ENCODE measurements at regions not wholly inside any gene's neighbourhood (a gene's known extent, or its start where the extent isn't known, plus 50 kb on each side); places are given as distances from the start of the nearest gene placed in this dataset.

DNA sequence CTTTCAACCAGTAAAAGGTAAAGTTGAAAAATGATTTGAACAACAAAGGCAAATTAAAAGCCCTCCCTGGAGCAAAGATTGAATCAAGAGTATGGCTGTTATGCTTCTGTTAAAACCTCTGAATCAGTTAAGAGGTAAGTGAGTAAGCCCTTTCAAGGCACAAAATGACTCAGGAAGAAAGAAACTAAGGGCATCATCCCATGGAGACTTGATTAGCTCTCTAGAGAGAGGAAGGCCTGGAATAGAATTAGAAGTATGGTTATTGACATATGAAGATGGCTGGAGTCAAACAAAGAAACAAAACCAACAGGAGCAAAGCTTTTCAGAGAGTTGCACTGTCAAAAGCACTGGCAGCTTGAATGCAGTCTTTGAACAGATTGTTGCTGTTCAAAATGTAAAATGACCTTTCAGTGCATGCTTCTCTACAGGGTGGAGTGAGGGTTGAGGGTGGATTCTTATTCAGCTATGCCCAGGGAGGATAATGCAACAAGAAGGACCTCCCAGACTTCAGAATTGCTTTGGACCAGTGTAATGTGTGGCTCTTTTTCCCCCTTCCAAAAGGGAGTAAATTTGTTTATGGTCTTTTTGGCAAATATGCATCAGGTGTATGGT is 365.5 kb downstream of the GBA3 start:
- Histone ChIP-seq H3K27me3 (ENCODE audit: control insufficient read depth, insufficient read depth, low read length) (no peaks in the 10 kb centered on the region), H3K4me3 (replicated peaks in 1 of 4; ENCODE audit: control extremely low read depth in 1 of 4, insufficient read depth in 1 of 4, low read depth in 3 of 4, low read length in 4 of 4) (no peak overlapping the region), H3K9ac (ENCODE audit: insufficient read depth, low read length) (no peak overlapping the region), H3K79me2 (ENCODE audit: control insufficient read depth, insufficient read depth, low read length) (no peaks in the 10 kb centered on the region), H3K4me1 (ENCODE audit: control insufficient read depth, extremely low read depth, insufficient read depth, low read length) (no peaks in the 10 kb centered on the region), H3K36me3 (ENCODE audit: control insufficient read depth, insufficient read depth, low read length) (no peaks in the 10 kb centered on the region), H3K27ac (ENCODE audit: insufficient read depth, low read length) (no peak overlapping the region), H2AFZ (ENCODE audit: low read length) (no peak overlapping the region), H4K20me1 (ENCODE audit: control insufficient read depth, extremely low read depth, insufficient read depth, low read length) (no peaks in the 10 kb centered on the region), H3K9me3 (ENCODE audit: control insufficient read depth, insufficient read depth, low read depth, low read length) (no peaks in the 10 kb centered on the region), H3K4me2 (ENCODE audit: extremely low read depth, insufficient read depth, low read length) (no peak overlapping the region)
- DNase-seq (ENCODE audit: low read depth in 2 of 2), result no peak
- no peak for TF ChIP-seq EZH2 (IDR thresholded peaks at IDR 0.05; ENCODE audit: low read length, missing control alignments)
- TF ChIP-seq, protein P1, sequence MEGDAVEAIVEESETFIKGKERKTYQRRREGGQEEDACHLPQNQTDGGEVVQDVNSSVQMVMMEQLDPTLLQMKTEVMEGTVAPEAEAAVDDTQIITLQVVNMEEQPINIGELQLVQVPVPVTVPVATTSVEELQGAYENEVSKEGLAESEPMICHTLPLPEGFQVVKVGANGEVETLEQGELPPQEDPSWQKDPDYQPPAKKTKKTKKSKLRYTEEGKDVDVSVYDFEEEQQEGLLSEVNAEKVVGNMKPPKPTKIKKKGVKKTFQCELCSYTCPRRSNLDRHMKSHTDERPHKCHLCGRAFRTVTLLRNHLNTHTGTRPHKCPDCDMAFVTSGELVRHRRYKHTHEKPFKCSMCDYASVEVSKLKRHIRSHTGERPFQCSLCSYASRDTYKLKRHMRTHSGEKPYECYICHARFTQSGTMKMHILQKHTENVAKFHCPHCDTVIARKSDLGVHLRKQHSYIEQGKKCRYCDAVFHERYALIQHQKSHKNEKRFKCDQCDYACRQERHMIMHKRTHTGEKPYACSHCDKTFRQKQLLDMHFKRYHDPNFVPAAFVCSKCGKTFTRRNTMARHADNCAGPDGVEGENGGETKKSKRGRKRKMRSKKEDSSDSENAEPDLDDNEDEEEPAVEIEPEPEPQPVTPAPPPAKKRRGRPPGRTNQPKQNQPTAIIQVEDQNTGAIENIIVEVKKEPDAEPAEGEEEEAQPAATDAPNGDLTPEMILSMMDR (conservative IDR thresholded peaks at IDR 0.05 in 1 of 2, IDR thresholded peaks at IDR 0.05 in 1 of 2; ENCODE audit: low read depth in 1 of 2, low read length in 2 of 2), result no peak

DNA sequence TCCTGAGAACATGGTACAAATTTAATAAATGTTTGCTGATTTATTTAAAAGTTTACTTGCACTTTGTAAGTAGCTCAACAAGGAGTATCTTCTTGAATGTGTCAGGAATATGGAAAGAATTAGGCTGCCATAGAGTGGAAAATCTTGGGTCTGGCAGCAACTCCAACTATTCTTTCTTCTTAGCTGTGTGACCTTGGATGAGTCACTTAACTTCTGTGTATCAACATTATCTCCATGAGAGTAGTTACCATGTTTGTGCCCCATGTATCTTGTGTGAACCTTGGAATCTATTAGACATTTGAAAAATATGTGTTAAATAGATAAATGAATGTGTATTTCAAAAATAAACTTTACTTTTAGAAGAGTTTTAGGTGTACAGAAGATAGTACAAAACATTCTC is 348.8 kb downstream of the GBA3 start:
- peak in 1 of 2 donors; percentile 53 for DNase-seq (ENCODE audit: low read depth in 2 of 2)
- H3K4me2 ChIP-seq (ENCODE audit: extremely low read depth, insufficient read depth, low read length), result no peak overlapping the region

DNA sequence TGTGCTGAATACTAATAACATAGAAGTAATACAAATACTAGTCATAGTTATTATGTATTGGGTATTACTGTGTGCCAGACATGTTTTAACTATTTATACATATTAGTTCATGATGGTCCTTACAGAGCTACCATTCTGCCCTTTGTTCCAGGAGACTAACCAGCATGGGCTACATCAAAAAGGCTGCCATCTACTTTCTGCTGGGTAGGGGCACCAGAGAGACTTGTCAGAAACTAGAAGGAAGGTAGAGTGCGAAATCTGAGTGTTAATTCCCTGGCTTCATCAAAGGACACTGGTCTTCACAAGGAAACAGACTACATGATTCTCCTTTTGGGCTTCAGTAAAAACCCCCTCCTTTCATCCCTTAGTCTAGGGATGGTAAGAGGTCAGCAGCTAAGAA is 347.8 kb downstream of the GBA3 start:
- Histone ChIP-seq H4K20me1 (ENCODE audit: control insufficient read depth, extremely low read depth, insufficient read depth, low read length) (no peaks in the 10 kb centered on the region), H3K4me2 (ENCODE audit: extremely low read depth, insufficient read depth, low read length) (no peak overlapping the region), H3K4me1 (ENCODE audit: control insufficient read depth, extremely low read depth, insufficient read depth, low read length) (no peaks in the 10 kb centered on the region), H3K4me3 (replicated peaks in 1 of 4; ENCODE audit: control extremely low read depth in 1 of 4, insufficient read depth in 1 of 4, low read depth in 3 of 4, low read length in 4 of 4) (no peak overlapping the region), H3K27me3 (ENCODE audit: control insufficient read depth, insufficient read depth, low read length) (no peaks in the 10 kb centered on the region), H3K9ac (ENCODE audit: insufficient read depth, low read length) (no peak overlapping the region), H3K9me3 (ENCODE audit: control insufficient read depth, insufficient read depth, low read depth, low read length) (no peaks in the 10 kb centered on the region), H3K36me3 (ENCODE audit: control insufficient read depth, insufficient read depth, low read length) (no peaks in the 10 kb centered on the region), H3K79me2 (ENCODE audit: control insufficient read depth, insufficient read depth, low read length) (no peaks in the 10 kb centered on the region), H3K27ac (ENCODE audit: insufficient read depth, low read length) (no peak overlapping the region), H2AFZ (ENCODE audit: low read length) (no peak overlapping the region)
- TF ChIP-seq, protein P1 (conservative IDR thresholded peaks at IDR 0.05 in 1 of 2, IDR thresholded peaks at IDR 0.05 in 1 of 2; ENCODE audit: low read depth in 1 of 2, low read length in 2 of 2), result no peak
- TF ChIP-seq EZH2 (IDR thresholded peaks at IDR 0.05; ENCODE audit: low read length, missing control alignments), result no peak
- no peak for DNase-seq (ENCODE audit: low read depth in 2 of 2)

More for the DNA sequence above, 348.8 kb downstream of the GBA3 start:
- Histone ChIP-seq H3K27me3 (ENCODE audit: control insufficient read depth, insufficient read depth, low read length) (no peaks in the 10 kb centered on the region), H3K4me3 (replicated peaks in 1 of 4; ENCODE audit: control extremely low read depth in 1 of 4, insufficient read depth in 1 of 4, low read depth in 3 of 4, low read length in 4 of 4) (no peak overlapping the region), H3K79me2 (ENCODE audit: control insufficient read depth, insufficient read depth, low read length) (no peaks in the 10 kb centered on the region), H2AFZ (ENCODE audit: low read length) (no peak overlapping the region), H3K9ac (ENCODE audit: insufficient read depth, low read length) (no peak overlapping the region), H4K20me1 (ENCODE audit: control insufficient read depth, extremely low read depth, insufficient read depth, low read length) (no peaks in the 10 kb centered on the region), H3K36me3 (ENCODE audit: control insufficient read depth, insufficient read depth, low read length) (no peaks in the 10 kb centered on the region), H3K27ac (ENCODE audit: insufficient read depth, low read length) (no peak overlapping the region), H3K9me3 (ENCODE audit: control insufficient read depth, insufficient read depth, low read depth, low read length) (no peaks in the 10 kb centered on the region), H3K4me1 (ENCODE audit: control insufficient read depth, extremely low read depth, insufficient read depth, low read length) (no peaks in the 10 kb centered on the region)
- TF ChIP-seq EZH2 (IDR thresholded peaks at IDR 0.05; ENCODE audit: low read length, missing control alignments), result no peak
- TF ChIP-seq, protein P1 (conservative IDR thresholded peaks at IDR 0.05 in 1 of 2, IDR thresholded peaks at IDR 0.05 in 1 of 2; ENCODE audit: low read depth in 1 of 2, low read length in 2 of 2), result no peak

Data from fibroblast of lung (primary cell).